ACHN (cell line): ENCODE measurements at regions not wholly inside any gene's neighbourhood (a gene's known extent, or its start where the extent isn't known, plus 50 kb on each side); places are given as distances from the start of the nearest gene placed in this dataset.
A peak's percentile ranks its signal among the peaks of the same experiment; 100 is the strongest.
"Not testable (repeated sequence)": the region's sequence is repeated elsewhere in the genome, so short reads cannot be mapped to it uniquely, and the experiment has no call there.

Source experiments
- DNase-seq: peaks from one replicate; pipeline ENCODE4 v3.0.0-alpha.2; 2015
- in situ Hi-C: cut with HindIII; loops from 2 replicates; pipeline ENCODE4 v1.10.0; 2017; ENCODE audit warnings: low sequenced_read_pairs, low pct_ligation_motif_present, low pct_unique_long_range_greater_than_20kb

GRCh38 chr1:96211202-96211601, 510.4 kb upstream of the PTBP2 start:
- in situ Hi-C loops, result no loop called here
- DNase-seq, result no peak

GRCh38 chr1:96214982-96215381, 506.6 kb upstream of the PTBP2 start:
- no peak for DNase-seq
- in situ Hi-C loops, result no loop called here

GRCh38 chr1:96220651-96221050, 500.9 kb upstream of the PTBP2 start:
- in situ Hi-C loops, result no loop called here
- no peak for DNase-seq

GRCh38 chr1:96222701-96223100, 498.9 kb upstream of the PTBP2 start:
- no peak for DNase-seq
- in situ Hi-C loops, result no loop called here

- in situ Hi-C loops, result not testable (repeated sequence)
Measured at GRCh38 chr1:96224229-96224628, 497.4 kb upstream of the PTBP2 start.

GRCh38 chr1:96233422-96233821, 488.2 kb upstream of the PTBP2 start:
- no peak for DNase-seq
- in situ Hi-C loops, result no loop called here

More at GRCh38 chr1:96224229-96224628, 497.4 kb upstream of the PTBP2 start:
- DNase-seq, result not testable (repeated sequence)

- DNase-seq, result no peak
- in situ Hi-C loops, result no loop called here
Measured at GRCh38 chr1:96234299-96234698, 487.3 kb upstream of the PTBP2 start.

GRCh38 chr1:96236156-96236739, 485.3 kb upstream of the PTBP2 start:
- in situ Hi-C loops, result no loop called here

GRCh38 chr1:96238426-96238825, 483.2 kb upstream of the PTBP2 start:
- in situ Hi-C loops, result no loop called here
- peak; percentile 31 for DNase-seq

More at GRCh38 chr1:96236156-96236739, 485.3 kb upstream of the PTBP2 start:
- peak; percentile 50 for DNase-seq

GRCh38 chr1:96240438-96240837, 481.1 kb upstream of the PTBP2 start:
- in situ Hi-C loops, result no loop called here
- DNase-seq, result no peak

GRCh38 chr1:96253246-96254035, 468.1 kb upstream of the PTBP2 start:
- DNase-seq, result no peak
- in situ Hi-C loops, result no loop called here

GRCh38 chr1:96256130-96256790, 465.3 kb upstream of the PTBP2 start:
- no peak for DNase-seq
- in situ Hi-C loops, result no loop called here

GRCh38 chr1:96259399-96259798, 462.2 kb upstream of the PTBP2 start:
- in situ Hi-C loops, result no loop called here
- no peak for DNase-seq

- in situ Hi-C loops, result no loop called here
- DNase-seq, result no peak
Measured at GRCh38 chr1:96281491-96281890, 440.1 kb upstream of the PTBP2 start.

GRCh38 chr1:96290033-96290432, 431.6 kb upstream of the PTBP2 start:
- no peak for DNase-seq
- in situ Hi-C loops, result no loop called here

GRCh38 chr1:96290801-96291200, 430.8 kb upstream of the PTBP2 start:
- in situ Hi-C loops, result no loop called here
- DNase-seq, result no peak

GRCh38 chr1:96291468-96291867, 430.1 kb upstream of the PTBP2 start:
- in situ Hi-C loops, result no loop called here

GRCh38 chr1:96292141-96292540, 429.4 kb upstream of the PTBP2 start:
- no peak for DNase-seq
- in situ Hi-C loops, result no loop called here

More at GRCh38 chr1:96291468-96291867, 430.1 kb upstream of the PTBP2 start:
- no peak for DNase-seq

- in situ Hi-C loops, result no loop called here
- no peak for DNase-seq
Measured at GRCh38 chr1:96296991-96297390, 424.6 kb upstream of the PTBP2 start.
